MCF 10A (cell line): ENCODE measurements at regions not wholly inside any gene's neighbourhood (a gene's known extent, or its start where the extent isn't known, plus 50 kb on each side); places are given as distances from the start of the nearest gene placed in this dataset.

Experiments
- BruUV-seq: library from RNA; stranded (reverse); fragments of 400-500 nt; replicated peaks from 2 replicates; lab custom pipeline; 2021; lab: Mats Ljungman, UMichigan
- CTCF ChIA-PET: fragments of 300-600 bp; sonication (Branson Sonifier 250); formaldehyde crosslinking; extraction: SDS; loops from one replicate; lab custom pipeline; 2021; ENCODE audit warnings: antibody characterized with exemption, inconsistent platforms; lab: Yijun Ruan, JAX
- POLR2A ChIA-PET: fragments of 300-600, 350-650 bp; sonication (Branson Sonifier 250); formaldehyde crosslinking; extraction: SDS; loops from one replicate; lab custom pipeline; 2020; ENCODE audit warnings: antibody characterized with exemption, inconsistent platforms; lab: Yijun Ruan, JAX
- DNase-seq: peaks from one replicate; pipeline ENCODE4 v3.0.0-alpha.2; 2018; ENCODE audit not compliant: unreplicated experiment
- H3K27ac Mint-ChIP-seq: one replicate; pipeline ENCODE4 v1.8.0; 2022; ENCODE audit warnings: mild to moderate bottlenecking, low read depth, mixed read lengths; ENCODE audit not compliant: unreplicated experiment
- H3K27me3 Mint-ChIP-seq: one replicate; pipeline ENCODE4 v1.8.0; 2022; ENCODE audit warnings: mixed read lengths; ENCODE audit not compliant: insufficient read depth, unreplicated experiment
- H3K36me3 Mint-ChIP-seq: one replicate; pipeline ENCODE4 v1.8.0; 2022; ENCODE audit warnings: mild to moderate bottlenecking, moderate library complexity, mixed read lengths; ENCODE audit not compliant: insufficient read depth, unreplicated experiment
- H3K4me1 Mint-ChIP-seq: one replicate; pipeline ENCODE4 v1.8.0; 2022; ENCODE audit warnings: mixed read lengths; ENCODE audit not compliant: insufficient read depth, unreplicated experiment
- H3K4me3 Mint-ChIP-seq: one replicate; pipeline ENCODE4 v1.8.0; 2022; ENCODE audit warnings: mild to moderate bottlenecking, moderate library complexity, mixed read lengths; ENCODE audit not compliant: unreplicated experiment
- H3K9me3 Mint-ChIP-seq: one replicate; pipeline ENCODE4 v1.8.0; 2022; ENCODE audit warnings: mixed read lengths; ENCODE audit not compliant: unreplicated experiment
- intact Hi-C: fragments of 100-400 bp; cut with micrococcal nuclease; formaldehyde crosslinking; loops from 2 replicates; pipeline ENCODE4 v1.14.1; 2022
- TF ChIP-seq, protein P1 (sequence below): fragments of 200-600 bp; IDR thresholded peaks from one replicate; pipeline ENCODE4 v1.8.0; 2022; ENCODE audit warnings: antibody characterized with exemption, mild to moderate bottlenecking; ENCODE audit not compliant: unreplicated experiment

DNA sequence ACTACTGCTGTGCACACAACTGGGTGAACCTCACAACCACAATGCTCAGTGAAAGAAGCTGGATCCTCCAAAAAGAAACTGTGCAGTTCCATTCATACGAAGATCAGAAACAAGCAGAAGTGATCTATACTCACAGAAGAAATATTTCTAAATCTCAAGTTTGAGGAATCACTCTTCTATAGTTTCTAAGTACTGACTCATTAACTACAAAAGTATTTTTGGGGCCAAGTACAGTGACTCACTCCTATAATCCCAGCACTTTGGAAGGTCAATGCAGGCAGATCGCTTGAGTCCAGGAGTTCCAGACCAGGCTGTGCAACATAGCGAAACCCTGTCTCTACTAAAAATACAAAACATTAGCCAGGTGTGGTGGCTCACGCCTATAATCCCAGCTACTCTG is 51.3 kb upstream of the RELL1 start:
- CTCF ChIA-PET: interaction anchor here (0.6 to 1.1 kb wide), 2 partner anchors 41 to 47 kb away, joined by 3 read pairs; no protein-coding TSS in a partner anchor
- POLR2A ChIA-PET: interaction anchor here (0.6 to 1.5 kb wide), 5 partner anchors 14 to 56 kb away, joined by 3 to 5 read pairs (median 3); no protein-coding TSS in a partner anchor
- peak overlapping the region; percentile 46 for H3K27ac Mint-ChIP-seq

More for the DNA sequence above, 51.3 kb upstream of the RELL1 start:
- DNase-seq: peak; percentile 77
- Mint-ChIP-seq H3K4me3 (no peak overlapping the region), H3K27me3 (no peaks in the 10 kb centered on the region), H3K4me1 (peaks cover 4% of the 10 kb centered on the region), H3K36me3 (no peaks in the 10 kb centered on the region), H3K9me3 (no peaks in the 10 kb centered on the region)
- TF ChIP-seq, protein P1, sequence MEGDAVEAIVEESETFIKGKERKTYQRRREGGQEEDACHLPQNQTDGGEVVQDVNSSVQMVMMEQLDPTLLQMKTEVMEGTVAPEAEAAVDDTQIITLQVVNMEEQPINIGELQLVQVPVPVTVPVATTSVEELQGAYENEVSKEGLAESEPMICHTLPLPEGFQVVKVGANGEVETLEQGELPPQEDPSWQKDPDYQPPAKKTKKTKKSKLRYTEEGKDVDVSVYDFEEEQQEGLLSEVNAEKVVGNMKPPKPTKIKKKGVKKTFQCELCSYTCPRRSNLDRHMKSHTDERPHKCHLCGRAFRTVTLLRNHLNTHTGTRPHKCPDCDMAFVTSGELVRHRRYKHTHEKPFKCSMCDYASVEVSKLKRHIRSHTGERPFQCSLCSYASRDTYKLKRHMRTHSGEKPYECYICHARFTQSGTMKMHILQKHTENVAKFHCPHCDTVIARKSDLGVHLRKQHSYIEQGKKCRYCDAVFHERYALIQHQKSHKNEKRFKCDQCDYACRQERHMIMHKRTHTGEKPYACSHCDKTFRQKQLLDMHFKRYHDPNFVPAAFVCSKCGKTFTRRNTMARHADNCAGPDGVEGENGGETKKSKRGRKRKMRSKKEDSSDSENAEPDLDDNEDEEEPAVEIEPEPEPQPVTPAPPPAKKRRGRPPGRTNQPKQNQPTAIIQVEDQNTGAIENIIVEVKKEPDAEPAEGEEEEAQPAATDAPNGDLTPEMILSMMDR: no peak
- intact Hi-C loops: no loop called here
- no TSS peak for BruUV-seq
